Mesothelial cell of epicardium (in vitro differentiated cells): ENCODE measurements at regions not wholly inside any gene's neighbourhood (a gene's known extent, or its start where the extent isn't known, plus 50 kb on each side); places are given as distances from the start of the nearest gene placed in this dataset.

Source experiments
- DNase-seq, 2 experiments: peaks; one replicate each; pipeline ENCODE4 v3.0.0; 2021; ENCODE audit warnings: low spot score in 2 of 2; ENCODE audit not compliant: unreplicated experiment in 2 of 2
- H3K27ac Mint-ChIP-seq: 2 replicates; pipeline ENCODE4 v1.8.0; 2021; ENCODE audit warnings: mixed read lengths
- H3K27me3 Mint-ChIP-seq: 2 replicates; pipeline ENCODE4 v1.8.0; 2021; ENCODE audit warnings: low read depth, mixed read lengths
- H3K36me3 Mint-ChIP-seq: 2 replicates; pipeline ENCODE4 v1.8.0; 2021; ENCODE audit warnings: mixed read lengths
- H3K4me1 Mint-ChIP-seq: 2 replicates; pipeline ENCODE4 v1.8.0; 2021; ENCODE audit warnings: mixed read lengths
- H3K4me3 Mint-ChIP-seq: 2 replicates; pipeline ENCODE4 v1.8.0; 2021; ENCODE audit warnings: mild to moderate bottlenecking, moderate library complexity, mixed read lengths
- H3K9me3 Mint-ChIP-seq: 2 replicates; pipeline ENCODE4 v1.8.0; 2021; ENCODE audit warnings: mixed read lengths
- TF ChIP-seq, protein P1 (sequence below): fragments of 200-600 bp; sonication (generic); IDR thresholded peaks from one replicate; pipeline ENCODE4 v1.5.0; 2021; ENCODE audit warnings: antibody characterized with exemption; ENCODE audit not compliant: unreplicated experiment

DNA sequence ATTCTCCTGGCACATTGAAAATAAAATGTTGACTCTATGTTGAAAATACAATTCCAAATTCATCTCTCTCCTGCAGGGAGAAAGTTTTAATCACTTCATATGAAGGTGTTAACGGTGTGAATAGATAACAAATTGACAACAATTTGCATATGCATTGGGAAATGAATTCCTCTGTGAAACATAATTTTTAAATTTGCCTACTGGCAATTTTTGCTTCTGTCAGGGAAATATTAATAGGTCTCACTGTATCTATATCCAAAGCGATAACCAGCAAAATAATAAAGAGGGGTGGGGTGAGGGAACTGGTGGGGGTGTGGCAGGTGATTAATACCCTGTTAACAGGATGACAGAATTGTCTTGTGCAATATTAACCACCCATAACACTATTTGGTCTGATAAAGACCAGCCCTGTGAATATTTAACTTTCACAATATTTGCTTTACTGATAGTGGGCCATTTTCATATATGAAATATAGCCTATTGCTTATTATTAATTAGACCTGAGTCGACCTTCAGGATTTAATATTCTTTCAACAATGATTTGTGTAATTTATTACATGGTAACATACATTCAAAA is 239.0 kb upstream of the SSTR1 start:
- Mint-ChIP-seq H3K9me3 (peaks cover 17% of the 10 kb centered on the region), H3K27me3 (no peaks in the 10 kb centered on the region)

DNA sequence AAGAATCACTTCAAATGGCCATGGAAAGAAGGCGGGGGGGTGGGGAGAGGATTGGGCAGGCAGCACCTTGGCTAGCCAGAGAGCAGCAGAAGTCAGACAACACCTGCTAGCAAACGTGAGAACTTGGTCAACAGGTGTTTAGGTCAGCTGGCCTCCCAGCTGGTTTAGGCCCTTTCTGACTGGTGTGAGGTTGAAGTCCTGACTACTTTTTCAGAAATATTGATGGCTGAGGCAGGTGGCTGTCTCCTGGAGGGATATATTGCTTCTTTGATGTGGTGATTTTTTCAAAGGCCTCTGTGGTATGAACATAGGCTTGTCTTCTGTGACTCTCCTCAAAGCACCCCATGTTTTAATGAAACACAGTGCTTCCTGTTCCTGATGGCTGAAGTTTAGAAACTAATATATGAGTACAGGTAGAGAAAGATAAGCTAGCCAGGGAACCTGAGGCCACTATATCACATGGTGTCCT is 238.2 kb upstream of the SSTR1 start:
- Mint-ChIP-seq H3K9me3 (peaks cover 10% of the 10 kb centered on the region), H3K27ac (no peak overlapping the region), H3K27me3 (no peaks in the 10 kb centered on the region), H3K4me1 (no peaks in the 10 kb centered on the region), H3K36me3 (no peaks in the 10 kb centered on the region), H3K4me3 (no peak overlapping the region)
- no peak for DNase-seq
- TF ChIP-seq, protein P1, sequence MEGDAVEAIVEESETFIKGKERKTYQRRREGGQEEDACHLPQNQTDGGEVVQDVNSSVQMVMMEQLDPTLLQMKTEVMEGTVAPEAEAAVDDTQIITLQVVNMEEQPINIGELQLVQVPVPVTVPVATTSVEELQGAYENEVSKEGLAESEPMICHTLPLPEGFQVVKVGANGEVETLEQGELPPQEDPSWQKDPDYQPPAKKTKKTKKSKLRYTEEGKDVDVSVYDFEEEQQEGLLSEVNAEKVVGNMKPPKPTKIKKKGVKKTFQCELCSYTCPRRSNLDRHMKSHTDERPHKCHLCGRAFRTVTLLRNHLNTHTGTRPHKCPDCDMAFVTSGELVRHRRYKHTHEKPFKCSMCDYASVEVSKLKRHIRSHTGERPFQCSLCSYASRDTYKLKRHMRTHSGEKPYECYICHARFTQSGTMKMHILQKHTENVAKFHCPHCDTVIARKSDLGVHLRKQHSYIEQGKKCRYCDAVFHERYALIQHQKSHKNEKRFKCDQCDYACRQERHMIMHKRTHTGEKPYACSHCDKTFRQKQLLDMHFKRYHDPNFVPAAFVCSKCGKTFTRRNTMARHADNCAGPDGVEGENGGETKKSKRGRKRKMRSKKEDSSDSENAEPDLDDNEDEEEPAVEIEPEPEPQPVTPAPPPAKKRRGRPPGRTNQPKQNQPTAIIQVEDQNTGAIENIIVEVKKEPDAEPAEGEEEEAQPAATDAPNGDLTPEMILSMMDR: no peak

More for the DNA sequence above, 239.0 kb upstream of the SSTR1 start:
- no peak overlapping the region for H3K4me3 Mint-ChIP-seq
- no peak overlapping the region for H3K27ac Mint-ChIP-seq
- H3K4me1 Mint-ChIP-seq: no peaks in the 10 kb centered on the region
- no peaks in the 10 kb centered on the region for H3K36me3 Mint-ChIP-seq
- TF ChIP-seq, protein P1: no peak
- no peak for DNase-seq

DNA sequence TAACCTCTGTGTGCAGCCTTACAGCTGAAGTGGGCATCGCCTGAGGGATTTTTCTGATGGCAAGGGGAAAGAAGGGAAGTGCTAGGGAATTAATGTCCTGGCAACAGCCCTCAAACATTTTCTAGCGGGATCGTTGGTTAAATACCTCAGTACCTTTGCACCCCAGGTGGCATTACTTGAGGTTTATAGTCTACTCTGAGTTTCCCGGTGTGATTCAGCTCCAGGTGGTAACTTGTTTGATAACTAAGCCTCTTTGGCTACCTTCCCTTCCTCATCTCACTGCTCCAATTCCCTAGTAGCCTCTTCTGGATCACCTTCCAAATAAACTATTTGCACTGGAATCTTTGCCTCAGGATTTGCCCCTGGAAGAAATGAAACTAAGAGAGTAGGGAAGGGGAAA is 237.0 kb upstream of the SSTR1 start:
- H3K27me3 Mint-ChIP-seq: no peaks in the 10 kb centered on the region

DNA sequence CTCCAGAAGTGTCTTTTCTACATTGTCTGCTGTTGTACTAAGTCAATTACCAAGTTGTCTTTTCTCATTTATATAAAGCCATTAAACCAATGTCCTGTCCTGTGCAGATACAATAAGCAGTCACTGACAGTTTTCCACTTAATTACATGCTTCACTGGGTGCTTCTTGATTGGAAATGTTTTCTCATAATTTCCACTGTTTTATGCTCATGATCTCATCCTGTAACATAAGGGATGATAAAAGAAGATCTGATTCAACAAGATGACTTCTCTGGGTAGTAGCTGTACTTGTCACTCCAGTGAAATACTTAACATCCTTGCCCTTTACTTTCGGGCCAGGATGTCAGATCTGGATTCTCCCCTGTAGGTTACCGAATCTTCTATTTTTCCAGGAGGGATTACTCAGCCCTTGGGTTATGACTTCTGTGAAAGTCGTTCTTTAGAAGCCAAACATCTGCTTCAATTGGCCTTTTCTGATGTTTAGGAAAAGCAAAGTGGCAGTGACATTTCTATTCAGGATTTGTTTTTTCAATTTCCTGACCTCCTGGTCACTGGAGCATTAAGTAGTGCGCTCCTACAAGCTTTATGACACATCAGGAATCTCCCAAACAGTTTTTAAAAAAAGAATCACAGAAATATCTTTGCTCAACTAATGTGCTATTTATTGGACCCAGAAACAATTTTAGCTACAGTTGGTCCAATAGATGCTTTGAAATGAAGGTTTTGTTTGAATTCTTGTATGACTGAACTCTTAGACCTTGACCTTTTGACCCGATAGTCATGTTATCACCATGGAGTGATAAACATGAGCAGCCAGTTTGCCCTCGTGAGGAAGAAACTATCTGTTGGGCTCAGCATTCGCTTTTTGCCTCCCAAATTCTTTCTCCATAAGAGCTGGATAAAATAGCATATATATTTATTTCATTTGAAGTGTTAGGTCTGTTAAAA is 234.5 kb upstream of the SSTR1 start:
- TF ChIP-seq, protein P1: no peak
- no peaks in the 10 kb centered on the region for H3K4me1 Mint-ChIP-seq
- no peak overlapping the region for H3K4me3 Mint-ChIP-seq
- no peaks in the 10 kb centered on the region for H3K36me3 Mint-ChIP-seq
- no peaks in the 10 kb centered on the region for H3K27me3 Mint-ChIP-seq
- DNase-seq: no peak
- H3K9me3 Mint-ChIP-seq: peaks cover 3% of the 10 kb centered on the region
- H3K27ac Mint-ChIP-seq: no peak overlapping the region

More for the DNA sequence above, 237.0 kb upstream of the SSTR1 start:
- no peaks in the 10 kb centered on the region for H3K36me3 Mint-ChIP-seq
- H3K4me1 Mint-ChIP-seq: no peaks in the 10 kb centered on the region
- H3K27ac Mint-ChIP-seq: no peak overlapping the region
- H3K4me3 Mint-ChIP-seq: no peak overlapping the region
- no peak for DNase-seq
- TF ChIP-seq, protein P1: no peak
- peaks cover under 1% of the 10 kb centered on the region for H3K9me3 Mint-ChIP-seq

DNA sequence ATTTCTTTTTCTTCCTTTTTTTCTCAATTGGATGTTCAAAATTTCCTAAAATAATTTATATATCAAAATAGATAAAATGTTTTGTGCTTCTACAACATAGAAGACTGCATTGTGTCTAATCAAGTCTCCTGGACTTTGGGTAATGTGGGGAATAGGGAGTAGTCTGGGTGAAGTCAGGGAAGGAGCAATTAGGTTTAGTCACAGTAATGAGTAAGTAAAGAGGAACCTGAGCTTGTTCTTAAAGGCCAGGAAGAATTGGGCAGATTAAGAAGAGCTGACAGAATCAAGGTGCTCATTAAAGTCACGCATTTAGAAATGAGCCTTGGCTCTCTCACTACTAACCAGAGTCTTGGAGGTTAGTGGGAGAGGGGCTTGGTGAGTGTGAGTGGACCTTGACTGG is 233.3 kb upstream of the SSTR1 start:
- Mint-ChIP-seq H3K4me1 (no peaks in the 10 kb centered on the region), H3K27me3 (no peaks in the 10 kb centered on the region)
- TF ChIP-seq, protein P1: no peak

More for the DNA sequence above, 233.3 kb upstream of the SSTR1 start:
- no peaks in the 10 kb centered on the region for H3K36me3 Mint-ChIP-seq
- H3K9me3 Mint-ChIP-seq: peaks cover 9% of the 10 kb centered on the region
- H3K27ac Mint-ChIP-seq: no peak overlapping the region
- H3K4me3 Mint-ChIP-seq: no peak overlapping the region
- DNase-seq: no peak
